ENCODE measurements at regions not wholly inside any gene's neighbourhood (a gene's known extent, or its start where the extent isn't known, plus 50 kb on each side); places are given as distances from the start of the nearest gene placed in this dataset.

DNA sequence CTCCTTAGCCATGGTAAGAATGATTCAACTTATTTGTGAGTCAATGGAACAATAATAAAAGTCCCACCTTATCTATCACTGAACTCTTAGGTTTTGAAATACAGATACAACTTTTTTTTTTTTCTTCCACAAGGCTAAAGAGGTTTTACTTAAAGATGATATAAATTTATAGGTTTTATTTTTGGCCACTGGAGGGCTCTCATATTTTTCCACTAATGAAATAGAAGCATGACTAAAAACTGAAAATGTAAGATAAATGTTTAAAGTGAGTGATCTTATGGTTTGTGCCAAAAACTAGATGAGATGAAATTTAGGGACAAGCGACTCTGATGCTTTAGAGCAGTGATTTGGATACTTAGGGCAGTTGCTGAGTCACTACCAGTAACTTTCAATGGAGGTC, 499.0 kb downstream of the NUF2 start:
- Histone ChIP-seq H3K27me3 (ENCODE audit: insufficient read depth, low read depth, low read length) (no peaks in the 10 kb centered on the region), H3K9me2 (ENCODE audit: insufficient read depth, low read length) (no peaks in the 10 kb centered on the region), H3K9me3 (ENCODE audit: low read length) (no peaks in the 10 kb centered on the region), H3K79me2 (replicated peaks; ENCODE audit: insufficient read depth, low read length) (no peaks in the 10 kb centered on the region), H3K27ac (ENCODE audit: low read length) (no peak overlapping the region), H3K36me3 (ENCODE audit: insufficient read depth, low read length) (no peaks in the 10 kb centered on the region), H3K4me3 (ENCODE audit: low read length) (no peak overlapping the region), H3F3A (ENCODE audit: insufficient read depth, low read length, poor library complexity, severe bottlenecking) (no peaks in the 10 kb centered on the region), H4K20me1 (ENCODE audit: insufficient read depth) (no peaks in the 10 kb centered on the region), H3K4me2 (ENCODE audit: low read length) (no peak overlapping the region), H2AFZ (ENCODE audit: low read depth, low read length) (no peak overlapping the region), H3K9ac (ENCODE audit: low read length) (no peak overlapping the region)
- TF ChIP-seq SMC3 (conservative IDR thresholded peaks at IDR 0.05; ENCODE audit: poor library complexity) (peak; percentile 63), RAD21 (conservative IDR thresholded peaks at IDR 0.05) (peak; percentile 64), TAF1 (IDR thresholded peaks at IDR 0.05; ENCODE audit: low read depth) (no peak)
- TF ChIP-seq, protein P1, sequence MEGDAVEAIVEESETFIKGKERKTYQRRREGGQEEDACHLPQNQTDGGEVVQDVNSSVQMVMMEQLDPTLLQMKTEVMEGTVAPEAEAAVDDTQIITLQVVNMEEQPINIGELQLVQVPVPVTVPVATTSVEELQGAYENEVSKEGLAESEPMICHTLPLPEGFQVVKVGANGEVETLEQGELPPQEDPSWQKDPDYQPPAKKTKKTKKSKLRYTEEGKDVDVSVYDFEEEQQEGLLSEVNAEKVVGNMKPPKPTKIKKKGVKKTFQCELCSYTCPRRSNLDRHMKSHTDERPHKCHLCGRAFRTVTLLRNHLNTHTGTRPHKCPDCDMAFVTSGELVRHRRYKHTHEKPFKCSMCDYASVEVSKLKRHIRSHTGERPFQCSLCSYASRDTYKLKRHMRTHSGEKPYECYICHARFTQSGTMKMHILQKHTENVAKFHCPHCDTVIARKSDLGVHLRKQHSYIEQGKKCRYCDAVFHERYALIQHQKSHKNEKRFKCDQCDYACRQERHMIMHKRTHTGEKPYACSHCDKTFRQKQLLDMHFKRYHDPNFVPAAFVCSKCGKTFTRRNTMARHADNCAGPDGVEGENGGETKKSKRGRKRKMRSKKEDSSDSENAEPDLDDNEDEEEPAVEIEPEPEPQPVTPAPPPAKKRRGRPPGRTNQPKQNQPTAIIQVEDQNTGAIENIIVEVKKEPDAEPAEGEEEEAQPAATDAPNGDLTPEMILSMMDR (IDR thresholded peaks at IDR 0.05; ENCODE audit: poor library complexity, severe bottlenecking): peak; percentile 57

DNA sequence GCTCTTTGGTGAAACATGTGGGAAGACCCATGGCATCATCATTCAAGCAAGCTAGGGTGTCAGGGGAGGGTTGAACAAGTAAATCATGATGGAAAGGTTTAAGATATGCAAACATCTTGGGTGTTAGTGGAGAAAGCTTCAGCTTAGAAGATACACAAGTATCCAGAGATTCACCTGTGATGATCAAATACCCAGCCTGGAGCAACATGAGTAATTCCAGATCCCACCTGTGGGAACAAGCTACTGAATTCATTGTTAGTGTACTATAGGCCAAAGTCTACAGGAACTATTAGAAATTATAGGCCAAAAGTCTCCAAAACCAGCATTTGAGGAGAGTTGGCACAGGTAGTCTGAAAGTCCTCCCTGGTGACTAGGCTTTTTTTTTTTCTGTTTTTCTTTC, 499.9 kb downstream of the NUF2 start:
- no peak overlapping the region for H3K4me3 ChIP-seq (ENCODE audit: low read length)
- no peaks in the 10 kb centered on the region for H4K20me1 ChIP-seq (ENCODE audit: insufficient read depth)
- H3F3A ChIP-seq (ENCODE audit: insufficient read depth, low read length, poor library complexity, severe bottlenecking): no peaks in the 10 kb centered on the region
- H3K27me3 ChIP-seq (ENCODE audit: insufficient read depth, low read depth, low read length): no peaks in the 10 kb centered on the region
- H3K9me3 ChIP-seq (ENCODE audit: low read length): no peaks in the 10 kb centered on the region
- no peak overlapping the region for H3K4me2 ChIP-seq (ENCODE audit: low read length)
- TF ChIP-seq, protein P2, sequence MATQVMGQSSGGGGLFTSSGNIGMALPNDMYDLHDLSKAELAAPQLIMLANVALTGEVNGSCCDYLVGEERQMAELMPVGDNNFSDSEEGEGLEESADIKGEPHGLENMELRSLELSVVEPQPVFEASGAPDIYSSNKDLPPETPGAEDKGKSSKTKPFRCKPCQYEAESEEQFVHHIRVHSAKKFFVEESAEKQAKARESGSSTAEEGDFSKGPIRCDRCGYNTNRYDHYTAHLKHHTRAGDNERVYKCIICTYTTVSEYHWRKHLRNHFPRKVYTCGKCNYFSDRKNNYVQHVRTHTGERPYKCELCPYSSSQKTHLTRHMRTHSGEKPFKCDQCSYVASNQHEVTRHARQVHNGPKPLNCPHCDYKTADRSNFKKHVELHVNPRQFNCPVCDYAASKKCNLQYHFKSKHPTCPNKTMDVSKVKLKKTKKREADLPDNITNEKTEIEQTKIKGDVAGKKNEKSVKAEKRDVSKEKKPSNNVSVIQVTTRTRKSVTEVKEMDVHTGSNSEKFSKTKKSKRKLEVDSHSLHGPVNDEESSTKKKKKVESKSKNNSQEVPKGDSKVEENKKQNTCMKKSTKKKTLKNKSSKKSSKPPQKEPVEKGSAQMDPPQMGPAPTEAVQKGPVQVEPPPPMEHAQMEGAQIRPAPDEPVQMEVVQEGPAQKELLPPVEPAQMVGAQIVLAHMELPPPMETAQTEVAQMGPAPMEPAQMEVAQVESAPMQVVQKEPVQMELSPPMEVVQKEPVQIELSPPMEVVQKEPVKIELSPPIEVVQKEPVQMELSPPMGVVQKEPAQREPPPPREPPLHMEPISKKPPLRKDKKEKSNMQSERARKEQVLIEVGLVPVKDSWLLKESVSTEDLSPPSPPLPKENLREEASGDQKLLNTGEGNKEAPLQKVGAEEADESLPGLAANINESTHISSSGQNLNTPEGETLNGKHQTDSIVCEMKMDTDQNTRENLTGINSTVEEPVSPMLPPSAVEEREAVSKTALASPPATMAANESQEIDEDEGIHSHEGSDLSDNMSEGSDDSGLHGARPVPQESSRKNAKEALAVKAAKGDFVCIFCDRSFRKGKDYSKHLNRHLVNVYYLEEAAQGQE (IDR thresholded peaks at IDR 0.05; ENCODE audit: borderline replicate concordance): no peak
- TF ChIP-seq EP300 (conservative IDR thresholded peaks at IDR 0.05; ENCODE audit: poor library complexity, severe bottlenecking) (no peak), MXI1 (conservative IDR thresholded peaks at IDR 0.05; ENCODE audit: poor library complexity, severe bottlenecking) (no peak), POLR2AphosphoS5 (IDR thresholded peaks at IDR 0.05) (no peak), EZH2 (IDR thresholded peaks at IDR 0.05; ENCODE audit: borderline replicate concordance, insufficient read depth, low read length, poor library complexity, severe bottlenecking) (no peak), TAF1 (IDR thresholded peaks at IDR 0.05; ENCODE audit: low read depth) (no peak), RAD21 (conservative IDR thresholded peaks at IDR 0.05) (no peak), SMC3 (conservative IDR thresholded peaks at IDR 0.05; ENCODE audit: poor library complexity) (no peak)
- TF ChIP-seq, protein P1 (IDR thresholded peaks at IDR 0.05; ENCODE audit: poor library complexity, severe bottlenecking): no peak
- no peaks in the 10 kb centered on the region for H3K9me2 ChIP-seq (ENCODE audit: insufficient read depth, low read length)
- H3K9ac ChIP-seq (ENCODE audit: low read length): no peak overlapping the region
- H3K27ac ChIP-seq (ENCODE audit: low read length): no peak overlapping the region
- no peak overlapping the region for H2AFZ ChIP-seq (ENCODE audit: low read depth, low read length)
- H3K36me3 ChIP-seq (ENCODE audit: insufficient read depth, low read length): no peaks in the 10 kb centered on the region
- H3K79me2 ChIP-seq (replicated peaks; ENCODE audit: insufficient read depth, low read length): no peaks in the 10 kb centered on the region

Data from neural cell (in vitro differentiated cells).